ENCODE measurements at regions not wholly inside any gene's neighbourhood (a gene's known extent, or its start where the extent isn't known, plus 50 kb on each side); places are given as distances from the start of the nearest gene placed in this dataset.
A peak's percentile ranks its signal among the peaks of the same experiment; 100 is the strongest.

- Mint-ChIP-seq H3K9me3 (ENCODE audit: unreplicated experiment) (peaks cover 5% of the 10 kb centered on the region), H3K36me3 (ENCODE audit: unreplicated experiment) (no peaks in the 10 kb centered on the region), H3K27ac (ENCODE audit: unreplicated experiment) (no peak overlapping the region), H3K4me1 (ENCODE audit: low read depth, unreplicated experiment) (no peaks in the 10 kb centered on the region), H3K27me3 (ENCODE audit: unreplicated experiment) (peaks cover 3% of the 10 kb centered on the region), H3K4me3 (ENCODE audit: unreplicated experiment) (no peak overlapping the region)
- no peak for TF ChIP-seq CTCF (IDR thresholded peaks at IDR 0.05; ENCODE audit: partially characterized antibody, unreplicated experiment)
- DNase-seq, result no peak
Observed at GRCh38 chr16:49964316-49964715, 60.7 kb upstream of the CNEP1R1 start.

GRCh38 chr16:49964973-49965372 lies 60.1 kb upstream of the CNEP1R1 start:
- TF ChIP-seq CTCF (IDR thresholded peaks at IDR 0.05; ENCODE audit: partially characterized antibody, unreplicated experiment), result no peak
- no peak for DNase-seq
- H3K27me3 Mint-ChIP-seq (ENCODE audit: unreplicated experiment), result peaks cover 3% of the 10 kb centered on the region
- no peak overlapping the region for H3K4me3 Mint-ChIP-seq (ENCODE audit: unreplicated experiment)
- no peaks in the 10 kb centered on the region for H3K36me3 Mint-ChIP-seq (ENCODE audit: unreplicated experiment)
- H3K4me1 Mint-ChIP-seq (ENCODE audit: low read depth, unreplicated experiment), result peaks cover 1% of the 10 kb centered on the region
- no peak overlapping the region for H3K27ac Mint-ChIP-seq (ENCODE audit: unreplicated experiment)
- peaks cover 5% of the 10 kb centered on the region for H3K9me3 Mint-ChIP-seq (ENCODE audit: unreplicated experiment)

- no peak overlapping the region for H3K4me3 Mint-ChIP-seq (ENCODE audit: unreplicated experiment)
- H3K36me3 Mint-ChIP-seq (ENCODE audit: unreplicated experiment), result no peaks in the 10 kb centered on the region
- no peak for DNase-seq
- peaks cover 1% of the 10 kb centered on the region for H3K4me1 Mint-ChIP-seq (ENCODE audit: low read depth, unreplicated experiment)
- TF ChIP-seq CTCF (IDR thresholded peaks at IDR 0.05; ENCODE audit: partially characterized antibody, unreplicated experiment), result no peak
- peaks cover 5% of the 10 kb centered on the region for H3K9me3 Mint-ChIP-seq (ENCODE audit: unreplicated experiment)
- H3K27ac Mint-ChIP-seq (ENCODE audit: unreplicated experiment), result no peak overlapping the region
- H3K27me3 Mint-ChIP-seq (ENCODE audit: unreplicated experiment), result peaks cover 3% of the 10 kb centered on the region
Observed at GRCh38 chr16:49967012-49967559, 57.9 kb upstream of the CNEP1R1 start.

- peaks cover 1% of the 10 kb centered on the region for H3K4me1 Mint-ChIP-seq (ENCODE audit: low read depth, unreplicated experiment)
- no peak for TF ChIP-seq CTCF (IDR thresholded peaks at IDR 0.05; ENCODE audit: partially characterized antibody, unreplicated experiment)
- H3K4me3 Mint-ChIP-seq (ENCODE audit: unreplicated experiment), result no peak overlapping the region
- peaks cover 7% of the 10 kb centered on the region for H3K9me3 Mint-ChIP-seq (ENCODE audit: unreplicated experiment)
- peak; percentile 52 for DNase-seq
- no peak overlapping the region for H3K27ac Mint-ChIP-seq (ENCODE audit: unreplicated experiment)
- peaks cover 2% of the 10 kb centered on the region for H3K27me3 Mint-ChIP-seq (ENCODE audit: unreplicated experiment)
- no peaks in the 10 kb centered on the region for H3K36me3 Mint-ChIP-seq (ENCODE audit: unreplicated experiment)
Observed at GRCh38 chr16:49969091-49970030, 55.7 kb upstream of the CNEP1R1 start.

Data from glutamatergic neuron (in vitro differentiated cells).